ENCODE measurements at regions not wholly inside any gene's neighbourhood (a gene's known extent, or its start where the extent isn't known, plus 50 kb on each side); places are given as distances from the start of the nearest gene placed in this dataset.

DNA sequence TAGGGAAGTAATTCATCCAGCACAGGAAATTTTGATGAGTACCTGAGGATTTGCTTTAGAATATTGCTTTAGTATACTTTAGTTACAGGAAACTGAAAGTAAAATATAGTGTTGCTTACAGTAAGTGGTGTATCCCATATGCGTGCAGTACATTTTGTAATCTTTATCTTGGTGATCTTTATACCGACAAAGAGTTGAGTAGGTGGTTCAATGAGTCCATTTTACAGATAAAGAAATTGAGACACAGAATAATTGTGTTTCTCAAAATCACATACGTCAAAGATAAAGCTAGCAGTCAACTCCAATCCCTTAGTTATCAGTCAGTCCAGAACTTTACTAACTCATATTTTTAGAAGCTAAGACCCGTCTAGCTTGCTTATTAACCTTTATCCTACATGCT is 65.8 kb upstream of the E2F3 start:
- WGBS (ENCODE audit: insufficient coverage), result 14% methylated on average over 4 of the region's 4 CpGs
- no peaks in the 10 kb centered on the region for H3K4me1 ChIP-seq (ENCODE audit: control insufficient read depth, insufficient read depth, low read length)
- ATAC-seq, result peak; percentile 53 to 73 (median 57)
- peak overlapping the region; percentile 67 for H3K4me3 Mint-ChIP-seq
- peak in 1 of 2 donors; percentile 36 for DNase-seq
- H3K27ac ChIP-seq (ENCODE audit: low read length), result no peak overlapping the region
- TF ChIP-seq, protein P1, sequence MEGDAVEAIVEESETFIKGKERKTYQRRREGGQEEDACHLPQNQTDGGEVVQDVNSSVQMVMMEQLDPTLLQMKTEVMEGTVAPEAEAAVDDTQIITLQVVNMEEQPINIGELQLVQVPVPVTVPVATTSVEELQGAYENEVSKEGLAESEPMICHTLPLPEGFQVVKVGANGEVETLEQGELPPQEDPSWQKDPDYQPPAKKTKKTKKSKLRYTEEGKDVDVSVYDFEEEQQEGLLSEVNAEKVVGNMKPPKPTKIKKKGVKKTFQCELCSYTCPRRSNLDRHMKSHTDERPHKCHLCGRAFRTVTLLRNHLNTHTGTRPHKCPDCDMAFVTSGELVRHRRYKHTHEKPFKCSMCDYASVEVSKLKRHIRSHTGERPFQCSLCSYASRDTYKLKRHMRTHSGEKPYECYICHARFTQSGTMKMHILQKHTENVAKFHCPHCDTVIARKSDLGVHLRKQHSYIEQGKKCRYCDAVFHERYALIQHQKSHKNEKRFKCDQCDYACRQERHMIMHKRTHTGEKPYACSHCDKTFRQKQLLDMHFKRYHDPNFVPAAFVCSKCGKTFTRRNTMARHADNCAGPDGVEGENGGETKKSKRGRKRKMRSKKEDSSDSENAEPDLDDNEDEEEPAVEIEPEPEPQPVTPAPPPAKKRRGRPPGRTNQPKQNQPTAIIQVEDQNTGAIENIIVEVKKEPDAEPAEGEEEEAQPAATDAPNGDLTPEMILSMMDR (IDR thresholded peaks at IDR 0.05), result no peak
- H3K4me1 Mint-ChIP-seq, result peaks cover 21 to 23% of the 10 kb centered on the region in 2 donors
- H3K27ac Mint-ChIP-seq, result peak overlapping the region; percentile 5 to 46
- H3K9me3 Mint-ChIP-seq, result no peaks in the 10 kb centered on the region
- H3K27me3 Mint-ChIP-seq (ENCODE audit: low read depth in 2 of 2), result no peaks in the 10 kb centered on the region
- no peaks in the 10 kb centered on the region for H3K27me3 ChIP-seq (ENCODE audit: control insufficient read depth, insufficient read depth, low read length)
- intact Hi-C loops (cut with micrococcal nuclease), result no loop called here
- peak overlapping the region; percentile 15 for H3K4me3 ChIP-seq (ENCODE audit: low read length)
- no peaks in the 10 kb centered on the region for H3K36me3 ChIP-seq (ENCODE audit: control insufficient read depth, insufficient read depth, low read length)
- H3K9me3 ChIP-seq (ENCODE audit: control insufficient read depth, insufficient read depth, low read length), result no peaks in the 10 kb centered on the region
- no peaks in the 10 kb centered on the region for H3K36me3 Mint-ChIP-seq

DNA sequence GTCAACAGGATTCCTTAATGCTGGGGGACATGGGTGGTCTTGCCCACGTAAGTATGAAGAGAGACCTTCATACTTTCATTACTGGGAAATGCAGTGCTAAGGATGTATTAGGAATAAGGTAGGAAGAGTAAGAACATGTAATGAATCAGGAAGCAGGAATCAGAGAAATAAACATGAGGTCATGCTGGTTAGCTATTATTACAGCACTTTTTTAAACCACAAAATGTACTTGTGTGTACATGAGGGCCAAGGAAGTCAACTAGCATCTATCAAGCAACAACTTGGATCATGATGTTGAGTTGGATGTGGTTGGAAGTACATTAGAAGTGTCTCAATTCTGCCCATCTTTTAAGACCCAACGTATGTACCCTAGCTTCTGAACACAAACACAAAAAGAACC is 63.5 kb upstream of the E2F3 start:
- 94% methylated on average over 2 of the region's 2 CpGs for WGBS (ENCODE audit: insufficient coverage)
- intact Hi-C loops (cut with micrococcal nuclease), result no loop called here
- Histone ChIP-seq H3K4me1 (ENCODE audit: control insufficient read depth, insufficient read depth, low read length) (no peaks in the 10 kb centered on the region), H3K27ac (ENCODE audit: low read length) (no peak overlapping the region), H3K4me3 (ENCODE audit: low read length) (no peak overlapping the region), H3K27me3 (ENCODE audit: control insufficient read depth, insufficient read depth, low read length) (no peaks in the 10 kb centered on the region), H3K36me3 (ENCODE audit: control insufficient read depth, insufficient read depth, low read length) (no peaks in the 10 kb centered on the region), H3K9me3 (ENCODE audit: control insufficient read depth, insufficient read depth, low read length) (no peaks in the 10 kb centered on the region)
- peaks cover 21 to 23% of the 10 kb centered on the region in 2 donors for H3K4me1 Mint-ChIP-seq
- H3K27me3 Mint-ChIP-seq (ENCODE audit: low read depth in 2 of 2), result no peaks in the 10 kb centered on the region
- no peaks in the 10 kb centered on the region for H3K36me3 Mint-ChIP-seq
- no peak for DNase-seq
- no peak overlapping the region for H3K27ac Mint-ChIP-seq
- ATAC-seq, result no peak
- H3K9me3 Mint-ChIP-seq, result no peaks in the 10 kb centered on the region
- TF ChIP-seq, protein P1 (IDR thresholded peaks at IDR 0.05), result no peak
- no peak overlapping the region for H3K4me3 Mint-ChIP-seq

DNA sequence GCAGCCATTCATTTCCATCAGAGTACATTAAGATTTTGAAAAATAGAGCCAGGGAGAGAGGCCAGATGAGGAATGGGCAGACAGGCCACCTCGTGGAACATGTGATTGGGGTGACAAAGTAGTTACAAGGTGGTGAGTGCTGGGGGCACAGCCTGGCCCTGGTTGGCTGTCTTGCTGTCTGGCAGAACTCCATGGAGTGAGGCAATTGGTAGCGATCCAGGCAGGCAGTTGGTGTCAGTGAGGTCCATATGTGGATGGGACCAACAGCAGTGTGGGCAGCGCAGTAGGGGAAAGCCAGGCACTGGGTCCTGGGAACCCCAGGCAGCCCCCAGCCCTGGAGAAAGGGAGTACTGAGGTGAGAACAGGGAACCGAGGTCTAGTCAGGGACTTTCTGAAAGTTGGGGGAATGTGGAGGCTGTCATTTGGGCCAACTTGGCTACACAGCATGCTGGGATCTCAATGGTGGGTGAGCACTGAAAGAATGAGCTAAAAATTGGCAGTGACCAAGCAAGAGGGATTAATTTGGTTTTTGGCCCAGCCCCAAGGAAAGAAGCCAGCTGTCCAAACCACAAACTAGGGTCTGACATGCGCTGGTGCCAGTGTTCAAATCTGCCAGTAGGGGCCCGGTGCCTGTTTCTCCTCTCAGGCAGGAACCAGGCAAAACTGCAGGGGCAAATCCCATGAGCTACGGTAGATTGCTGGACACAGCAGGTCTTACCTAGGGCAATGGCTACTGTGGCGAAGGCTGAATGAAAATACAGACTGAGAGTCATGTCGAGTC is 61.4 kb upstream of the E2F3 start:
- WGBS (ENCODE audit: insufficient coverage), result 93% methylated on average over 9 of the region's 9 CpGs
- TF ChIP-seq, protein P1 (IDR thresholded peaks at IDR 0.05), result no peak
- Mint-ChIP-seq H3K4me3 (no peak overlapping the region), H3K27ac (no peak overlapping the region), H3K4me1 (peaks cover 17 to 21% of the 10 kb centered on the region in 2 donors), H3K36me3 (no peaks in the 10 kb centered on the region), H3K27me3 (ENCODE audit: low read depth in 2 of 2) (no peaks in the 10 kb centered on the region), H3K9me3 (no peaks in the 10 kb centered on the region)
- Histone ChIP-seq H3K9me3 (ENCODE audit: control insufficient read depth, insufficient read depth, low read length) (no peaks in the 10 kb centered on the region), H3K4me1 (ENCODE audit: control insufficient read depth, insufficient read depth, low read length) (no peaks in the 10 kb centered on the region), H3K4me3 (ENCODE audit: low read length) (no peak overlapping the region), H3K27me3 (ENCODE audit: control insufficient read depth, insufficient read depth, low read length) (no peaks in the 10 kb centered on the region), H3K27ac (ENCODE audit: low read length) (no peak overlapping the region), H3K36me3 (ENCODE audit: control insufficient read depth, insufficient read depth, low read length) (no peaks in the 10 kb centered on the region)
- ATAC-seq (no peak), DNase-seq (no peak)
- intact Hi-C loops (cut with micrococcal nuclease), result no loop called here

DNA sequence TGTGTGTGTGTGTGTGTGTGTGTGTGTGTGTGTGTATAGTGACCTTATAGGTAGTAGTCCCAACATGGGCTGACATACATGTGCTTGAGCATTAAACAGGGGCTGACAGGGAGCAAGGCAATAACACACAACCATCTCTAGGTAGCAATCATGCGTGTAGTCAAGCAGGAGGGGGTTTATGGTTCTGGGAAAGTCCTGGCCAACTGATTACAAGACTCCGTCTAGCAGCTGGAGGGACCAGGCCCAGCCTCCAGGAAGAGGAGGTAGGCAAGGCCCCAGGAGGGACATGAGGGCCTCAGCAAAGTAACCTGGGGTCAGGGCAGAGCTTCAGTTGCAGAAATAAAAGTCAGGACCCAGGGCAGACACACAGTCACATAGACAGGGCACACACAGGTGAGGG is 60.6 kb upstream of the E2F3 start:
- Mint-ChIP-seq H3K27me3 (ENCODE audit: low read depth in 2 of 2) (no peaks in the 10 kb centered on the region), H3K27ac (no peak overlapping the region), H3K4me3 (no peak overlapping the region), H3K36me3 (no peaks in the 10 kb centered on the region), H3K4me1 (peaks cover 9 to 12% of the 10 kb centered on the region in 2 donors), H3K9me3 (no peaks in the 10 kb centered on the region)
- Histone ChIP-seq H3K27ac (ENCODE audit: low read length) (no peak overlapping the region), H3K9me3 (ENCODE audit: control insufficient read depth, insufficient read depth, low read length) (no peaks in the 10 kb centered on the region), H3K36me3 (ENCODE audit: control insufficient read depth, insufficient read depth, low read length) (no peaks in the 10 kb centered on the region), H3K27me3 (ENCODE audit: control insufficient read depth, insufficient read depth, low read length) (no peaks in the 10 kb centered on the region), H3K4me3 (ENCODE audit: low read length) (no peak overlapping the region), H3K4me1 (ENCODE audit: control insufficient read depth, insufficient read depth, low read length) (no peaks in the 10 kb centered on the region)
- WGBS (ENCODE audit: insufficient coverage), result 92% methylated on average over 2 of the region's 2 CpGs
- DNase-seq, result no peak
- TF ChIP-seq, protein P1 (IDR thresholded peaks at IDR 0.05), result no peak
- intact Hi-C loops (cut with micrococcal nuclease), result no loop called here
- ATAC-seq, result no peak
